Tibial nerve (tissue), 4 donors: ENCODE measurements at regions not wholly inside any gene's neighbourhood (a gene's known extent, or its start where the extent isn't known, plus 50 kb on each side); places are given as distances from the start of the nearest gene placed in this dataset.
"Not testable (repeated sequence)": the region's sequence is repeated elsewhere in the genome, so short reads cannot be mapped to it uniquely, and the experiment has no call there.

Source experiments
- DNase-seq, 2 donors: peaks; one replicate each; pipeline ENCODE4 v3.0.0-alpha.2; 2019; ENCODE audit warnings: low spot score in 2 of 2
- H3K27ac ChIP-seq, 4 donors: fragments of 200-600 bp; sonication (generic) in 3 of 4; one replicate each; pipeline ENCODE4 v1.5.1; 2017 to 2019; ENCODE audit warnings: mild to moderate bottlenecking in 1 of 4
- H3K27me3 ChIP-seq, 2 donors: fragments of 200-600 bp; sonication (generic) in 1 of 2; one replicate each; pipeline versions ENCODE4 v1.5.1 to v1.6.0; 2017 to 2019
- H3K36me3 ChIP-seq, 3 donors: fragments of 200-600 bp; sonication (generic); one replicate each; pipeline ENCODE4 v1.5.1; 2018 to 2019
- H3K4me1 ChIP-seq, 4 donors: fragments of 200-600 bp; sonication (generic) in 3 of 4; one replicate each; pipeline ENCODE4 v1.5.1; 2017 to 2019
- H3K4me3 ChIP-seq, 4 donors: fragments of 200-600 bp; sonication (generic) in 3 of 4; one replicate each; pipeline ENCODE4 v1.5.1; 2017 to 2019; ENCODE audit warnings: mild to moderate bottlenecking in 1 of 4, moderate library complexity in 1 of 4
- H3K9me3 ChIP-seq, 4 donors: fragments of 200-600 bp; sonication (generic) in 3 of 4; one replicate each; pipeline ENCODE4 v1.5.1; 2017 to 2019
- CTCF ChIP-seq, 5 experiments: fragments of 200-600 bp in 3 of 5; fragments of 450-650 bp in 2 of 5; sonication (generic) in 3 of 5; IDR thresholded peaks; one replicate each; pipeline ENCODE4 v1.5.1; 2016 to 2019; ENCODE audit warnings: antibody characterized with exemption in 5 of 5, mild to moderate bottlenecking in 3 of 5, moderate library complexity in 2 of 5
- EP300 ChIP-seq, 2 donors: sonication (generic); formaldehyde crosslinking; IDR thresholded peaks; one replicate each; pipeline ENCODE4 v1.6.1; 2017; ENCODE audit warnings: antibody characterized with exemption in 2 of 2, mild to moderate bottlenecking in 1 of 2
- POLR2A ChIP-seq, 2 donors: fragments of 450-650 bp; IDR thresholded peaks; one replicate each; pipeline ENCODE4 v1.6.1; 2017; ENCODE audit warnings: antibody characterized with exemption in 2 of 2, mild to moderate bottlenecking in 2 of 2, moderate library complexity in 2 of 2
- WGBS, 2 donors: methylation state at CpG; one replicate each; pipeline ENCODE4 v1.1.5; 2018; 5-methylcytosine and 5-hydroxymethylcytosine counted together

GRCh38 chr12:4829161-4829792, 80.4 kb upstream of the KCNA1 start:
- TF ChIP-seq CTCF (IDR thresholded peaks at IDR 0.05) (no peak), POLR2A (IDR thresholded peaks at IDR 0.05) (no peak), EP300 (IDR thresholded peaks at IDR 0.05) (no peak)
- Histone ChIP-seq H3K4me1 (no peaks in the 10 kb centered on the region), H3K4me3 (no peak overlapping the region), H3K9me3 (peaks cover 0 to 9% (median 0%) of the 10 kb centered on the region in 4 donors), H3K36me3 (no peaks in the 10 kb centered on the region), H3K27me3 (no peaks in the 10 kb centered on the region), H3K27ac (no peak overlapping the region)
- 65 to 68% methylated on average over 7 of the region's 7 CpGs for WGBS, 2 donors
- DNase-seq: no peak

- H3K27me3 ChIP-seq: no peaks in the 10 kb centered on the region
- H3K4me1 ChIP-seq: no peaks in the 10 kb centered on the region
- H3K36me3 ChIP-seq: no peaks in the 10 kb centered on the region
- no peak for TF ChIP-seq CTCF (IDR thresholded peaks at IDR 0.05)
- TF ChIP-seq POLR2A (IDR thresholded peaks at IDR 0.05): no peak
- no peak for TF ChIP-seq EP300 (IDR thresholded peaks at IDR 0.05)
- DNase-seq: no peak
- WGBS, 2 donors: 53 to 55% methylated on average over 6 of the region's 6 CpGs
- H3K4me3 ChIP-seq: no peak overlapping the region
- no peak overlapping the region for H3K27ac ChIP-seq
- H3K9me3 ChIP-seq: peaks cover 0 to 9% (median 0%) of the 10 kb centered on the region in 4 donors
Measured at GRCh38 chr12:4829793-4830162, 79.9 kb upstream of the KCNA1 start.

- no peak overlapping the region for H3K27ac ChIP-seq
- H3K9me3 ChIP-seq: peaks cover 0 to 9% (median 0%) of the 10 kb centered on the region in 4 donors
- no peaks in the 10 kb centered on the region for H3K4me1 ChIP-seq
- 71 to 79% methylated on average over 18 of the region's 18 CpGs for WGBS, 2 donors
- no peaks in the 10 kb centered on the region for H3K36me3 ChIP-seq
- no peak overlapping the region for H3K4me3 ChIP-seq
- DNase-seq: no peak
- H3K27me3 ChIP-seq: no peaks in the 10 kb centered on the region
- TF ChIP-seq CTCF (IDR thresholded peaks at IDR 0.05) (no peak), POLR2A (IDR thresholded peaks at IDR 0.05) (no peak), EP300 (IDR thresholded peaks at IDR 0.05) (no peak)
Measured at GRCh38 chr12:4830556-4831210, 79.0 kb upstream of the KCNA1 start.

GRCh38 chr12:4833053-4833452, 76.7 kb upstream of the KCNA1 start:
- WGBS, 2 donors: 88 to 91% methylated on average over 3 of the region's 3 CpGs
- DNase-seq: no peak
- Histone ChIP-seq H3K27ac (no peak overlapping the region), H3K4me1 (no peaks in the 10 kb centered on the region), H3K36me3 (no peaks in the 10 kb centered on the region), H3K9me3 (peaks cover 0 to 9% (median 0%) of the 10 kb centered on the region in 4 donors), H3K27me3 (peaks cover 0 to 3% of the 10 kb centered on the region in 2 donors), H3K4me3 (no peak overlapping the region)
- no peak for TF ChIP-seq CTCF (IDR thresholded peaks at IDR 0.05)
- TF ChIP-seq EP300 (IDR thresholded peaks at IDR 0.05): no peak
- TF ChIP-seq POLR2A (IDR thresholded peaks at IDR 0.05): no peak

- 86 to 90% methylated on average over 3 of the region's 3 CpGs for WGBS, 2 donors
- H3K27ac ChIP-seq: no peak overlapping the region
- no peaks in the 10 kb centered on the region for H3K36me3 ChIP-seq
Measured at GRCh38 chr12:4833524-4833923, 76.2 kb upstream of the KCNA1 start.

GRCh38 chr12:4842401-4842800, 67.3 kb upstream of the KCNA1 start:
- not testable (repeated sequence) for H3K9me3 ChIP-seq, H3K27me3 ChIP-seq, H3K4me1 ChIP-seq, H3K27ac ChIP-seq, DNase-seq, H3K4me3 ChIP-seq, H3K36me3 ChIP-seq
- 92 to 93% methylated on average over 3 of the region's 3 CpGs for WGBS, 2 donors

More at GRCh38 chr12:4833524-4833923, 76.2 kb upstream of the KCNA1 start:
- peaks cover 0 to 9% (median 0%) of the 10 kb centered on the region in 4 donors for H3K9me3 ChIP-seq
- peaks cover 0 to 3% of the 10 kb centered on the region in 2 donors for H3K27me3 ChIP-seq
- TF ChIP-seq POLR2A (IDR thresholded peaks at IDR 0.05) (no peak), EP300 (IDR thresholded peaks at IDR 0.05) (no peak), CTCF (IDR thresholded peaks at IDR 0.05) (no peak)
- no peak for DNase-seq
- H3K4me1 ChIP-seq: no peaks in the 10 kb centered on the region
- no peak overlapping the region for H3K4me3 ChIP-seq
